GM03348 (cell line): ENCODE measurements at regions not wholly inside any gene's neighbourhood (a gene's known extent, or its start where the extent isn't known, plus 50 kb on each side); places are given as distances from the start of the nearest gene placed in this dataset.
"Not testable (repeated sequence)": the region's sequence is repeated elsewhere in the genome, so short reads cannot be mapped to it uniquely, and the experiment has no call there.

ENCODE experiments used
- DNase-seq: peaks from one replicate; pipeline ENCODE4 v3.0.0; 2012; ENCODE audit warnings: low spot score

- no peak for DNase-seq
Measured at GRCh38 chr12:74685385-74685784, 147.8 kb downstream of the ATXN7L3B start.

GRCh38 chr12:74689071-74689655 lies 151.5 kb downstream of the ATXN7L3B start:
- DNase-seq: peak; percentile 45

- DNase-seq: no peak
Measured at GRCh38 chr12:74689929-74690328, 152.3 kb downstream of the ATXN7L3B start.

- no peak for DNase-seq
Measured at GRCh38 chr12:74719447-74719846, 181.8 kb downstream of the ATXN7L3B start.

GRCh38 chr12:74722709-74723108 lies 185.1 kb downstream of the ATXN7L3B start:
- DNase-seq: no peak

GRCh38 chr12:74725154-74725553 lies 187.5 kb downstream of the ATXN7L3B start:
- DNase-seq: no peak

- no peak for DNase-seq
Measured at GRCh38 chr12:74728006-74728405, 190.4 kb downstream of the ATXN7L3B start.

- no peak for DNase-seq
Measured at GRCh38 chr12:74732164-74732784, 194.6 kb downstream of the ATXN7L3B start.

GRCh38 chr12:74732826-74733225 lies 195.2 kb downstream of the ATXN7L3B start:
- DNase-seq: no peak

GRCh38 chr12:74741112-74741511 lies 203.5 kb downstream of the ATXN7L3B start:
- no peak for DNase-seq

- no peak for DNase-seq
Measured at GRCh38 chr12:74747305-74747704, 209.7 kb downstream of the ATXN7L3B start.

GRCh38 chr12:74751441-74751840 lies 213.8 kb downstream of the ATXN7L3B start:
- no peak for DNase-seq

GRCh38 chr12:74752215-74752614 lies 214.6 kb downstream of the ATXN7L3B start:
- DNase-seq: no peak

- no peak for DNase-seq
Measured at GRCh38 chr12:74770552-74770951, 232.9 kb downstream of the ATXN7L3B start.

GRCh38 chr12:74775276-74775675 lies 237.6 kb downstream of the ATXN7L3B start:
- DNase-seq: no peak

- no peak for DNase-seq
Measured at GRCh38 chr12:74776378-74776777, 238.7 kb downstream of the ATXN7L3B start.

GRCh38 chr12:74780182-74780849 lies 242.7 kb downstream of the ATXN7L3B start:
- no peak for DNase-seq

- not testable (repeated sequence) for DNase-seq
Measured at GRCh38 chr12:74780850-74781241, 243.2 kb downstream of the ATXN7L3B start.

- no peak for DNase-seq
Measured at GRCh38 chr12:74781991-74782485, 244.4 kb downstream of the ATXN7L3B start.

- no peak for DNase-seq
Measured at GRCh38 chr12:74790931-74791330, 253.3 kb downstream of the ATXN7L3B start.

GRCh38 chr12:74791365-74791764 lies 253.7 kb downstream of the ATXN7L3B start:
- no peak for DNase-seq

- no peak for DNase-seq
Measured at GRCh38 chr12:74794522-74794921, 256.9 kb downstream of the ATXN7L3B start.

- DNase-seq: no peak
Measured at GRCh38 chr12:74801625-74802024, 264.0 kb downstream of the ATXN7L3B start.
